CD14-positive monocyte (primary cell): ENCODE measurements at regions not wholly inside any gene's neighbourhood (a gene's known extent, or its start where the extent isn't known, plus 50 kb on each side); places are given as distances from the start of the nearest gene placed in this dataset.
A peak's percentile ranks its signal among the peaks of the same experiment; 100 is the strongest.

Experiments used
- DNase-seq, 3 donors: peaks; one replicate each; pipeline ENCODE4 v3.0.0-alpha.2; 2011 to 2022
- H2AFZ ChIP-seq: 2 replicates; pipeline ENCODE4 v1.6.0; 2012; ENCODE audit warnings: mild to moderate bottlenecking, low read depth, low read length, inconsistent platforms; ENCODE audit not compliant: insufficient read depth, poor library complexity, severe bottlenecking
- H3K27ac ChIP-seq, 2 donors: 1 replicate in 1 of 2; 2 replicates in 1 of 2; pipeline ENCODE4 v1.5.1; 2012 to 2013; ENCODE audit warnings: low read length in 2 of 2, control low read depth in 1 of 2, inconsistent platforms in 1 of 2, low read depth in 1 of 2, mild to moderate bottlenecking in 1 of 2
- H3K27me3 ChIP-seq, 2 donors: one replicate each; pipeline versions ENCODE4 v1.6.0 to v1.6.1; 2011 to 2013; ENCODE audit warnings: low read length in 2 of 2; ENCODE audit not compliant: control insufficient read depth in 2 of 2, insufficient read depth in 2 of 2
- H3K36me3 ChIP-seq, 2 donors: replicated peaks in 1 of 2; 1 replicate in 1 of 2; 2 replicates in 1 of 2; pipeline versions ENCODE4 v1.5.1 to v1.6.1; 2012 to 2013; ENCODE audit warnings: low read length in 2 of 2, control low read depth in 1 of 2, inconsistent platforms in 1 of 2, mild to moderate bottlenecking in 1 of 2; ENCODE audit not compliant: insufficient read depth in 2 of 2, control insufficient read depth in 1 of 2
- H3K4me1 ChIP-seq, 2 donors: 1 replicate in 1 of 2; 2 replicates in 1 of 2; pipeline versions ENCODE4 v1.5.1 to v1.6.1; 2012 to 2013; ENCODE audit warnings: low read length in 2 of 2, control low read depth in 1 of 2, inconsistent platforms in 1 of 2, mild to moderate bottlenecking in 1 of 2, moderate library complexity in 1 of 2; ENCODE audit not compliant: insufficient read depth in 2 of 2, control insufficient read depth in 1 of 2
- H3K4me2 ChIP-seq: replicated peaks from 2 replicates; pipeline ENCODE3; 2012; ENCODE audit warnings: low read length, moderate library complexity, mild to moderate bottlenecking; ENCODE audit not compliant: poor library complexity, severe bottlenecking; ENCODE audit errors: extremely low read depth
- H3K4me3 ChIP-seq, 3 experiments: fragments of 200-600 bp in 1 of 3; sonication (generic) in 1 of 3; replicated peaks in 1 of 3; 1 replicate in 2 of 3; 2 replicates in 1 of 3; pipeline ENCODE4 v1.5.1; 2011 to 2013; ENCODE audit warnings: low read length in 3 of 3, mild to moderate bottlenecking in 3 of 3, control low read depth in 2 of 3, low read depth in 2 of 3, inconsistent platforms in 1 of 3, moderate library complexity in 1 of 3
- H3K79me2 ChIP-seq: 2 replicates; pipeline ENCODE4 v1.6.0; 2012; ENCODE audit warnings: mild to moderate bottlenecking, control low read depth, inconsistent platforms, low read length, moderate library complexity; ENCODE audit not compliant: insufficient read depth
- H3K9ac ChIP-seq: 2 replicates; pipeline ENCODE4 v1.6.0; 2017; ENCODE audit warnings: low read length, mild to moderate bottlenecking; ENCODE audit not compliant: insufficient read depth, poor library complexity, severe bottlenecking
- H3K9me3 ChIP-seq, 2 donors: replicated peaks in 1 of 2; 1 replicate in 1 of 2; 2 replicates in 1 of 2; pipeline versions ENCODE4 v1.5.1 to v1.6.1; 2012 to 2013; ENCODE audit warnings: low read length in 2 of 2, control low read depth in 1 of 2; ENCODE audit not compliant: control insufficient read depth in 1 of 2, insufficient read depth in 1 of 2
- H4K20me1 ChIP-seq: 2 replicates; pipeline ENCODE4 v1.6.0; 2012; ENCODE audit warnings: mild to moderate bottlenecking, low read length, control low read depth, moderate library complexity; ENCODE audit not compliant: insufficient read depth
- H3K27ac Mint-ChIP-seq, 7 donors: one replicate each; pipeline ENCODE4 v1.8.0; 2020; ENCODE audit warnings: mild to moderate bottlenecking in 7 of 7, mixed read lengths in 7 of 7, moderate library complexity in 6 of 7, inconsistent platforms in 2 of 7
- H3K27me3 Mint-ChIP-seq, 3 donors: one replicate each; pipeline ENCODE4 v1.8.0; 2021 to 2022; ENCODE audit warnings: low read depth in 3 of 3, mild to moderate bottlenecking in 3 of 3, mixed read lengths in 3 of 3, moderate library complexity in 3 of 3, inconsistent platforms in 1 of 3
- H3K36me3 Mint-ChIP-seq, 2 donors: one replicate each; pipeline ENCODE4 v1.8.0; 2020; ENCODE audit warnings: mixed read lengths in 2 of 2, inconsistent platforms in 1 of 2, mild to moderate bottlenecking in 1 of 2
- H3K4me1 Mint-ChIP-seq: one replicate; pipeline ENCODE4 v1.8.0; 2020; ENCODE audit warnings: mild to moderate bottlenecking, mixed read lengths
- H3K4me3 Mint-ChIP-seq, 2 donors: one replicate each; pipeline ENCODE4 v1.8.0; 2020; ENCODE audit warnings: mild to moderate bottlenecking in 2 of 2, mixed read lengths in 2 of 2, moderate library complexity in 1 of 2
- H3K9me3 Mint-ChIP-seq, 7 donors: one replicate each; pipeline ENCODE4 v1.8.0; 2020 to 2022; ENCODE audit warnings: mixed read lengths in 7 of 7, mild to moderate bottlenecking in 6 of 7, moderate library complexity in 6 of 7, inconsistent platforms in 2 of 7
- CTCF ChIP-seq: fragments of 200-600 bp; IDR thresholded peaks from one replicate; pipeline ENCODE4 v1.8.0; 2022; ENCODE audit warnings: antibody characterized with exemption, mild to moderate bottlenecking
- WGBS: methylation state at CpG from one replicate; pipeline ENCODE4 v1.1.5; 2013; ENCODE audit warnings: missing lambda C conversion rate; ENCODE audit not compliant: insufficient coverage; 5-methylcytosine and 5-hydroxymethylcytosine counted together
- intact Hi-C, 2 donors: fragments of 100-400 bp; cut with micrococcal nuclease; formaldehyde crosslinking; loops; one replicate each; pipeline versions ENCODE4 v1.15.0 to v1.15.1; 2023

GRCh38 chr4:160611181-160611580 is 1508.3 kb downstream of the RAPGEF2 start:
- no peaks in the 10 kb centered on the region for H3K36me3 Mint-ChIP-seq
- no peaks in the 10 kb centered on the region for H3K4me1 ChIP-seq
- H3K79me2 ChIP-seq, result no peaks in the 10 kb centered on the region
- peaks cover 0 to 2% (median 1%) of the 10 kb centered on the region in 7 donors for H3K9me3 Mint-ChIP-seq
- H3K27ac ChIP-seq, result no peak overlapping the region
- H3K4me3 ChIP-seq, result no peak overlapping the region
- H3K27me3 Mint-ChIP-seq, result peaks cover 0 to 1% (median 0%) of the 10 kb centered on the region in 3 donors
- no peaks in the 10 kb centered on the region for H4K20me1 ChIP-seq
- H3K4me2 ChIP-seq, result no peak overlapping the region
- no peaks in the 10 kb centered on the region for H3K9me3 ChIP-seq
- no peak for TF ChIP-seq CTCF
- no peak overlapping the region for H2AFZ ChIP-seq
- H3K9ac ChIP-seq, result no peak overlapping the region
- DNase-seq, result no peak
- H3K27ac Mint-ChIP-seq, result peak overlapping the region in 1 of 7 donors; percentile 30
- WGBS, result 100% methylated on average over 1 of the region's 3 CpGs
- no peak overlapping the region for H3K4me3 Mint-ChIP-seq
- no peaks in the 10 kb centered on the region for H3K27me3 ChIP-seq
- intact Hi-C loops, result no loop called here
- H3K36me3 ChIP-seq, result no peaks in the 10 kb centered on the region
- no peaks in the 10 kb centered on the region for H3K4me1 Mint-ChIP-seq

DNA sequence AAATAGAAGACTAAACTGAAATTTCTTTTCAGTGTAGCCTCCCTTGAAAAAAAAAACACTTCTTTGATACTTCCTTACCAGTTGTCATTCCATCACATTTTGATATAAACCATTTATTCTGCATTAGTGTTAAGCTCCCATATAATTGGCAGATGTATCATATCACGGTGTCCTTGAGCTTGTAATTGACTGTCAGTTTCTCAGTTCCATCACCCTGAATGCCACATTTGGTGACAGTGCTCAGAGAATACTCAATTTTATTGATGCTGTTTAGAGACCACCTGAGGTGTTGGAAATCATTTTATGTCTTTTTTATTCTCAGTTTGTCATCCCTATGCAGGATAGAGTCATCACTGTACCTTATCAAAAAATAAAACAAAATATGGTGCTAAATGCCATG is 1528.2 kb downstream of the RAPGEF2 start:
- no peaks in the 10 kb centered on the region for H4K20me1 ChIP-seq
- H3K9me3 ChIP-seq, result peaks cover 0 to 2% of the 10 kb centered on the region in 2 donors
- Mint-ChIP-seq H3K9me3 (peaks cover 0 to 5% (median 2%) of the 10 kb centered on the region in 7 donors), H3K27me3 (no peaks in the 10 kb centered on the region), H3K27ac (no peak overlapping the region), H3K4me1 (no peaks in the 10 kb centered on the region), H3K4me3 (no peak overlapping the region), H3K36me3 (no peaks in the 10 kb centered on the region)
- H3K27ac ChIP-seq, result no peak overlapping the region
- TF ChIP-seq CTCF, result no peak
- no peaks in the 10 kb centered on the region for H3K4me1 ChIP-seq
- no peak overlapping the region for H2AFZ ChIP-seq
- no CpG with 5 or more reads among the region's 1 CpG for WGBS
- no peak for DNase-seq
- no peaks in the 10 kb centered on the region for H3K27me3 ChIP-seq
- no peaks in the 10 kb centered on the region for H3K36me3 ChIP-seq
- no peaks in the 10 kb centered on the region for H3K79me2 ChIP-seq
- intact Hi-C loops, result no loop called here
- H3K4me2 ChIP-seq, result no peak overlapping the region
- H3K4me3 ChIP-seq, result no peak overlapping the region
- no peak overlapping the region for H3K9ac ChIP-seq
